NT2/D1 (cell line): ENCODE measurements at regions not wholly inside any gene's neighbourhood (a gene's known extent, or its start where the extent isn't known, plus 50 kb on each side); places are given as distances from the start of the nearest gene placed in this dataset.

Experiments used
- DNase-seq: peaks from one replicate; pipeline ENCODE4 v3.0.0-alpha.2; 2011; ENCODE audit warnings: low read depth, low spot score
- H3K27me3 ChIP-seq: 2 replicates; pipeline ENCODE4 v1.6.0; 2011; ENCODE audit warnings: mild to moderate bottlenecking; ENCODE audit not compliant: insufficient read length, insufficient read depth
- H3K36me3 ChIP-seq: 2 replicates; pipeline ENCODE4 v1.6.1; 2011; ENCODE audit warnings: mild to moderate bottlenecking, low read length, mixed read lengths; ENCODE audit not compliant: insufficient read depth, insufficient read length
- H3K4me1 ChIP-seq: 2 replicates; pipeline ENCODE4 v1.5.1; 2011; ENCODE audit not compliant: insufficient read depth, insufficient read length
- H3K4me3 ChIP-seq: 2 replicates; pipeline ENCODE4 v1.5.1; 2011; ENCODE audit warnings: low read depth; ENCODE audit not compliant: insufficient read length
- H3K9ac ChIP-seq: 2 replicates; pipeline ENCODE4 v1.6.0; 2011; ENCODE audit warnings: low read depth; ENCODE audit not compliant: insufficient read length
- H3K9me3 ChIP-seq: 2 replicates; pipeline ENCODE4 v1.5.1; 2011; ENCODE audit warnings: mild to moderate bottlenecking, low read length; ENCODE audit not compliant: insufficient read depth
- SUZ12 ChIP-seq: IDR thresholded peaks from 2 replicates; pipeline ENCODE4 v1.6.1; 2011; ENCODE audit not compliant: insufficient read length, insufficient read depth; ENCODE audit errors: extremely low read depth
- YY1 ChIP-seq: IDR thresholded peaks from 2 replicates; pipeline ENCODE4 v1.6.1; 2011; ENCODE audit not compliant: insufficient read length, insufficient read depth
- ZNF274 ChIP-seq: IDR thresholded peaks from 2 replicates; pipeline ENCODE4 v1.6.1; 2011; ENCODE audit warnings: mild to moderate bottlenecking, low read depth, low read length

DNA sequence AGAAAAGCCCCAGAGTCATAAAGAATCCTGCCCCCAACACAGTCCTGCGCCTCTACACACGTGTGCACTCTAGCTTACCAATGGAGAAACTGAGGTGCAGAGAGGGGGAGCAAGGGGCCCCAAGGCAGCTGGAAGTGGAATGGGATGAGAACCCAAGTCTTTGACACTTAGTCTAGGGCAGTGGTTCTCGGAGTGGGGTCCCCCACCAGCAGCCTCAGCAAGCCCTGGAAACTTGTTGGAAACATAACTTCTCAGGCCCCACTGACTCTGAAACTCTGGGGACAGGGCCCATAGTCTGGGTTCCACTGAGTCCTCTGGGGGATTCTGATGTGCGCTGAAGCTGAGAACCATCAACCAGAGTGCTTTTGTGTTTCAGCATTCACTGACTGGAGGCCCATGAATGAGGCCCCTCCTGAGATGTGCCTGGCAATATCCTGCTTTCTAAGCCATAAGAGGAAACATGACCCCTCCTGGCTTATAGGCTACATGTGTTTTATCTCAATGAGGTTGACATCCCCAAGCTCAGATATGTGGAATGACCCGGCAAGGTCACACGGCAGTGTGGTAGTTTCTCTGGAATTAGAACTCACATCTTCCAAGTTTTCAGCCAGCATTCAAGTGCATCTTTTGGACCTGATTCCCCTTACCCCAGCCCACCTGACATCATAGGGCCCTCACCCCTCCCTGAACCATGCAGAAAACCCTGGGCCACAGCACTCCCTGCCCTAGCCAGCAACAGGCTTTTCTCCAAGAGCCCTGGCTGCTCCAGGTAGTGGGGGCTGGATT lies 147.3 kb upstream of the PCBD1 start:
- Histone ChIP-seq H3K27me3 (no peaks in the 10 kb centered on the region), H3K9me3 (no peaks in the 10 kb centered on the region), H3K4me1 (no peaks in the 10 kb centered on the region), H3K36me3 (no peaks in the 10 kb centered on the region), H3K4me3 (no peak overlapping the region), H3K9ac (no peak overlapping the region)
- TF ChIP-seq SUZ12 (no peak), ZNF274 (no peak), YY1 (no peak)
- DNase-seq = no peak

DNA sequence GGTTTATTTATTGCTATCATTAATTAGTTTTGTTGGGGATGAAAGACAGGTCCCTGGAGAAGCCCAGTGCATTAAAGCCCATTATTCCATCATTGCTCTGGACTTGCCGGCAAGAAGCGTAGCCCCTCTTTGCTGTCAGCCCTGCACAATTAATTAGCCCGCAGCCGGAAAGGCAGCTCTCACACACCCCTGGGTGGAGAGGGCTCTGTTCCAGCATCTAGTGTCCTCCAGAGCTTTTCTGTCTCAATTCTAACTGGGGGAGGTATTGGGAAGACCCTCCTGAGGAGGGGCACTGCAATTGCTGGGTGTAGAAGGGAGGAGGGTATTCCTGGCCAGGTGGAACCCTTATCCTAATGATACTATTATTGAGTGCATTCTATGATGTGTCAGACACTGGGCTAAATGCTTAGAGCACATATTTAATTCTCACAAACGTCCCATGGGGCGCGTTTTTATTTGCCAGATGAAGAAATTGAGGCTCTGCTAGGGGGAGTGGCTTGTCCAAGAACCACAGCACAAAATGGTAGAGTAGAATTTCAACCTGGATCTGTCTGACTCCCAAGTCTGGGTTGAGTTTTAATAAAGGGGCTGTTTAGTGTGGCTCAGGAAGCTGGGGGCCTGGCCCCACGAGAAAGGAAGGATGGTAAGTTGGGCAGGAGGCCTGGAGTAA lies 148.1 kb upstream of the PCBD1 start:
- TF ChIP-seq YY1 (no peak), SUZ12 (no peak), ZNF274 (no peak)
- DNase-seq = no peak
- no peaks in the 10 kb centered on the region for H3K9me3 ChIP-seq

DNA sequence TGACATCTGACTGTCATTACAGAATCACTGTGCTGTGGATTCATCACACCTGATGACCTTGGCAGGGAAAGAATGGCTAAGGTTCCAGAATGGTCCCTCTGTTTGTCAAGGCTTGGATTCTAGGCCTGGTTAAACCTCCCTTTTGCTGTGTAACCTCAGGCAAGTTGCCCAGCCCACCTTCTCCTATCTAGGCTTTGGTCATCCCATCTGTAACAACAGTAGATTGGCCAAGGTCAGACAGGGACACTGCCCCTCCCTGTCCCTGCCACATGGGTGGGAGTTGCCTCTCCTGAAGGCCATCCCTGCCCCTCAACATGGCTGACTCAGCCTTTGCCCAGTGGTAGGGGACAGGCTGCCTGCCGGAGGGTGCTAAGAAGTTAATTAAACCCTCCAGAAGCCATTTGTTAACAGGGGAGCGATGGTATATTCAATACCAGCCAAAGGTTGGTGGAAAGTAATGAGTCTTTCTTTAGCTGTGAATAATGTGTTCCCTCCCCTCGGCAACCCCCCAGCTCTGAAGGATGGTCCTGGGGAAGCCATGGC lies 149.8 kb upstream of the PCBD1 start:
- no peaks in the 10 kb centered on the region for H3K36me3 ChIP-seq
- H3K9ac ChIP-seq = no peak overlapping the region
- DNase-seq = no peak
- H3K4me1 ChIP-seq = no peaks in the 10 kb centered on the region
- no peaks in the 10 kb centered on the region for H3K9me3 ChIP-seq
- peaks cover 3% of the 10 kb centered on the region for H3K27me3 ChIP-seq
- H3K4me3 ChIP-seq = no peak overlapping the region
- TF ChIP-seq SUZ12 (no peak), ZNF274 (no peak), YY1 (no peak)

More for the DNA sequence above, 148.1 kb upstream of the PCBD1 start:
- H3K4me1 ChIP-seq = no peaks in the 10 kb centered on the region
- no peaks in the 10 kb centered on the region for H3K36me3 ChIP-seq
- no peak overlapping the region for H3K9ac ChIP-seq
- no peak overlapping the region for H3K4me3 ChIP-seq
- no peaks in the 10 kb centered on the region for H3K27me3 ChIP-seq

DNA sequence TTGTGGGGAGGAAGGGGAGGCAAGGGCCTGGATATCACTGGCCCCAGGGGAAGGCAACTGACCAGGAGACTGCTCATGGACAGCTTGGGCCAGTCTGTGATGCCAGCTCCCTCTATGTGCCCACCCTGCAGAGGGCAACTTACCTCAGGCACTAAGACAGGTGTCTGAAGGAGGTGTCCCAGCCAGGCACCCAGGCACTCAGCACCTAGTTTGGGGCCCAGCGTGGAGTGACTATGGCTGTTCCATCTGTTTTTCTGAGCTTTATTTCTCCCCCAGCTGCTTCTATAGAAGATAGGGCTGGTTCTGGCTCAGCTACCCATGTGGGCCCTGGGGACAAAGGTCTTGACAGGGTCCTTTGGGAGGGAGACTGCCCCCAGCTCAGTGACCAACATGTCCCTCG lies 150.6 kb upstream of the PCBD1 start:
- no peak for TF ChIP-seq ZNF274
- no peak for TF ChIP-seq SUZ12
- TF ChIP-seq YY1 = no peak
- Histone ChIP-seq H3K27me3 (peaks cover 3% of the 10 kb centered on the region), H3K4me1 (no peaks in the 10 kb centered on the region), H3K9me3 (no peaks in the 10 kb centered on the region), H3K36me3 (no peaks in the 10 kb centered on the region), H3K9ac (no peak overlapping the region), H3K4me3 (no peak overlapping the region)
- no peak for DNase-seq

DNA sequence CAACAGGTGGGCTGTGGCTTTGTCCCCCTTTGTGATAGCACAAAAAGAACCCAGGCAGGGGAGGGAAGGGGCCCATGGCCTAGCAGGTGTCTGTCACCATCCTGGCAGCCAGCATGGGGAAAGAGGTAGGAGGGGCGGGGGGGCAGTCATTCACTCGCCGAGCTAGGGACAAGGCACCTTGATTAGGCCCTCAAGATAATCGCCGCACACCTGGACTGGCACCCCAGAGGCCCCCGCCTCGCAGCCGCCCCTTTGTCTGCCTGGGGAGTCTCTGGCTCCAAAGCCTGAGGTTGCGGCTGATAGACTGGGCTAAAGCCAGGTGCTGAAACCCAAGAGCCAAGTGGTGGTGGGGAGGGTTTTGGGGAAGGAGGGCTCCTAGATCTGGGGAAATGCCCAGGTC lies 151.2 kb upstream of the PCBD1 start:
- no peak overlapping the region for H3K9ac ChIP-seq
- no peaks in the 10 kb centered on the region for H3K36me3 ChIP-seq
- H3K4me1 ChIP-seq = no peaks in the 10 kb centered on the region
- H3K4me3 ChIP-seq = no peak overlapping the region
- H3K27me3 ChIP-seq = peaks cover 3% of the 10 kb centered on the region
- no peaks in the 10 kb centered on the region for H3K9me3 ChIP-seq
- TF ChIP-seq YY1 = no peak
- TF ChIP-seq SUZ12 = no peak
- TF ChIP-seq ZNF274 = no peak
- no peak for DNase-seq

DNA sequence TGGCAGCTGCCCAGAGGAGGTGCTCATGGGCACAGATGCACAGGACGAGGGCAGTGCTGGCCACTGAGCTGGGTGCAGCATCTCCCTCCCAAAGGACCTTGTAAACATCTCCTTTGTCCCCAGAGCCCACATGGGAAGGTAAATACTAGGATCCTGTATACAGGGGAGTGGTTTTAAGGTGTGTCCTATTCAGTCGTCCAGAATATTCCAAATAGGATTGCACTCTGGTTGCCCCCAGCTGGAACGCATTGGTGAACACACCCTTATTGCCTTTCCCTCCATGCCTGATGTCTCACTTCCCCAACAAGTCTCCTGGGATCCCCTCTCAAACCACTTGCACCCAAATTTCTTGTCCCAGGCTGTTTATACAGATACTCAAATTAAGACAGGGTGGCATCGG lies 152.0 kb upstream of the PCBD1 start:
- Histone ChIP-seq H3K27me3 (peaks cover 3% of the 10 kb centered on the region), H3K4me1 (no peaks in the 10 kb centered on the region), H3K9ac (no peak overlapping the region), H3K36me3 (no peaks in the 10 kb centered on the region), H3K9me3 (no peaks in the 10 kb centered on the region), H3K4me3 (no peak overlapping the region)
- no peak for DNase-seq
- no peak for TF ChIP-seq SUZ12
- no peak for TF ChIP-seq ZNF274
- TF ChIP-seq YY1 = no peak

DNA sequence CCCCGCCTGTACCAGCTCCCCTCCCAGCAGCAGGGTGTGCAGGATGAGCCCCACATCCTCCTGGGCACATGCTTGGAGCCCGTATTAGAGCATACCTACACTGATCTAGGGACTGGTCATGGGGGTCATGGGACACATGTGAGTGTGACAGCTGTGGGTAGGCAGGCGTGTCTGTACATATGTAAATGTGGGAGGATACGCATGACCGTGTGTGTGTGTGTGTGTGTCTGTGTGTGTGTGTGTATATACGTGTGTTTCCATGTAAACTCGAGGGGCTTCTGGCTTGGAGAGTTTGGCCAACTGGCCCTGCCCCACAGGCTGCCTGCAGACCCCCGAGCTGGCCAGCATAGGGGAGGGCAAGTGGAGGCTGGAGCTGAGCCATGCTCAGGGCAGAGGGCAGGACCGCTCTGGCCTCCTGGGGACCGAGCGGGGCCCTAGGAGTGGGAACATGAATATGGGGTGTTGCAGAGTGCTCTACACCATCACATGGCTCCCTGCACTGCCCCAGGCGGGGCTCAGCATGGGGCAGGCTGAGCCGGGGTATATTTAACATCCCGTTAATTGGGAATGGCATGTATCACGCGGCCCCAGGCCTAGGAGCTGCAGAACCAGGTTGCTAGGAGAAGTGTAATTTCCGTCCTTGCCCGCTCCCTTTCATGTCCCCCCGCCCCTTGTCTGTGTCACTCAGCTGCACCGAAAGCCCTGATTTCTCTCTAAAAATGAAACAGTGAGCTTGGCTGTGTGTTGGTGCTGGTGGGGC lies 152.7 kb upstream of the PCBD1 start:
- H3K36me3 ChIP-seq = no peaks in the 10 kb centered on the region
- H3K4me1 ChIP-seq = peaks cover 4% of the 10 kb centered on the region
- H3K9me3 ChIP-seq = no peaks in the 10 kb centered on the region
- no peak overlapping the region for H3K9ac ChIP-seq
- peaks cover 3% of the 10 kb centered on the region for H3K27me3 ChIP-seq
- H3K4me3 ChIP-seq = no peak overlapping the region
- TF ChIP-seq ZNF274 (no peak), YY1 (no peak), SUZ12 (no peak)
- DNase-seq = no peak
